Ishikawa (cell line): ENCODE measurements at regions not wholly inside any gene's neighbourhood (a gene's known extent, or its start where the extent isn't known, plus 50 kb on each side); places are given as distances from the start of the nearest gene placed in this dataset.

Experiments
- CEBPB ChIP-seq: IDR thresholded peaks from 2 replicates; pipeline ENCODE4 v1.6.1; 2012
- CREB1 ChIP-seq: IDR thresholded peaks from 2 replicates; pipeline ENCODE4 v1.6.1; 2012; ENCODE audit warnings: low read depth
- EGR1 ChIP-seq: IDR thresholded peaks from 2 replicates; pipeline ENCODE4 v1.6.1; 2012
- EP300 ChIP-seq: IDR thresholded peaks from 2 replicates; pipeline ENCODE4 v1.6.1; 2012; ENCODE audit warnings: borderline replicate concordance
- FOXM1 ChIP-seq: IDR thresholded peaks from 2 replicates; pipeline ENCODE4 v1.6.1; 2012; ENCODE audit warnings: low read depth, borderline replicate concordance
- NFIC ChIP-seq: IDR thresholded peaks from 2 replicates; pipeline ENCODE4 v1.6.1; 2012
- RAD21 ChIP-seq: IDR thresholded peaks from 2 replicates; pipeline ENCODE4 v1.6.1; 2012; ENCODE audit warnings: low read depth
- TAF1 ChIP-seq: IDR thresholded peaks from 2 replicates; pipeline ENCODE4 v1.6.1; 2012; ENCODE audit warnings: low read depth, mild to moderate bottlenecking
- TCF12 ChIP-seq: IDR thresholded peaks from 2 replicates; pipeline ENCODE4 v1.6.1; 2012; ENCODE audit warnings: low read depth
- TEAD4 ChIP-seq: IDR thresholded peaks from 2 replicates; pipeline ENCODE4 v1.6.1; 2012
- YY1 ChIP-seq: IDR thresholded peaks from 2 replicates; pipeline ENCODE4 v1.6.1; 2012; ENCODE audit warnings: low read depth
- ZBTB7A ChIP-seq: IDR thresholded peaks from 2 replicates; pipeline ENCODE4 v1.6.1; 2012; ENCODE audit warnings: low read depth
- TF ChIP-seq, protein P1 (sequence below): IDR thresholded peaks from 2 replicates; pipeline ENCODE4 v1.6.1; 2012; ENCODE audit warnings: low read depth, mild to moderate bottlenecking
- TF ChIP-seq, protein P2 (sequence below): IDR thresholded peaks from 2 replicates; pipeline ENCODE4 v1.6.1; 2012
- TF ChIP-seq, protein P3 (sequence below): IDR thresholded peaks from 2 replicates; pipeline ENCODE4 v1.6.1; 2012

DNA sequence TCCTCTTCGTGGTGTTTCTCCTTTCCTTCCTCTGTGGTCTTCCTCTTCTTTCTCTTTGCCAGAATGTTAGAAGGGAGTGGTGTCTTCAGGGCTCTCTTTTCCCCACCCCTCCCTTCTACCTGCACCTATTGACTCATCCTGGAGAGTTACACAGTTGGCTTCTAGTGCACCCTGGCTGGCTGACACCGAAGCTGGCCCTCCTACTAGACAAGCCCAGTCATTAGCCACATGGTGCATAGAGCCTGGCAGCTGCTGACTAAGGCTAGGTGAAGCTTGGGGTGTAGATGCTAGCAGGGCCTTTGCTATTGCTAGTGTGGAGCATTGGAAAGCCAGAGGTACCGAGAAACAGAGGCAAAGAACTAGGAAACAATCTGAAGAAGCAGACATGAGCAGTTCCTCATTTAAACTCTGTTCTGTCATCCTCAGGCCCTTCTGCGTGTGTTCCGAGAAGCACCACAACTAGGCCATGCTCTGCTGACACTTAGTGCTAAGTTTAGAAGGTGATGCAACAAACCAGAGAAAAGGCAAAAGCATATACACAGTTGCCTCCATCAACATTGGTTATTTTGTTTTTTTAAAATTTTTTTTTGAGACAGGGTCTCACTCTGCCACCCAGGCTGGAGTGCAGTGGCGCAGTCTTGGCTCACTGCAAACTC, 213.9 kb downstream of the BAMBI start:
- no peak for TF ChIP-seq FOXM1
- TF ChIP-seq, protein P1, sequence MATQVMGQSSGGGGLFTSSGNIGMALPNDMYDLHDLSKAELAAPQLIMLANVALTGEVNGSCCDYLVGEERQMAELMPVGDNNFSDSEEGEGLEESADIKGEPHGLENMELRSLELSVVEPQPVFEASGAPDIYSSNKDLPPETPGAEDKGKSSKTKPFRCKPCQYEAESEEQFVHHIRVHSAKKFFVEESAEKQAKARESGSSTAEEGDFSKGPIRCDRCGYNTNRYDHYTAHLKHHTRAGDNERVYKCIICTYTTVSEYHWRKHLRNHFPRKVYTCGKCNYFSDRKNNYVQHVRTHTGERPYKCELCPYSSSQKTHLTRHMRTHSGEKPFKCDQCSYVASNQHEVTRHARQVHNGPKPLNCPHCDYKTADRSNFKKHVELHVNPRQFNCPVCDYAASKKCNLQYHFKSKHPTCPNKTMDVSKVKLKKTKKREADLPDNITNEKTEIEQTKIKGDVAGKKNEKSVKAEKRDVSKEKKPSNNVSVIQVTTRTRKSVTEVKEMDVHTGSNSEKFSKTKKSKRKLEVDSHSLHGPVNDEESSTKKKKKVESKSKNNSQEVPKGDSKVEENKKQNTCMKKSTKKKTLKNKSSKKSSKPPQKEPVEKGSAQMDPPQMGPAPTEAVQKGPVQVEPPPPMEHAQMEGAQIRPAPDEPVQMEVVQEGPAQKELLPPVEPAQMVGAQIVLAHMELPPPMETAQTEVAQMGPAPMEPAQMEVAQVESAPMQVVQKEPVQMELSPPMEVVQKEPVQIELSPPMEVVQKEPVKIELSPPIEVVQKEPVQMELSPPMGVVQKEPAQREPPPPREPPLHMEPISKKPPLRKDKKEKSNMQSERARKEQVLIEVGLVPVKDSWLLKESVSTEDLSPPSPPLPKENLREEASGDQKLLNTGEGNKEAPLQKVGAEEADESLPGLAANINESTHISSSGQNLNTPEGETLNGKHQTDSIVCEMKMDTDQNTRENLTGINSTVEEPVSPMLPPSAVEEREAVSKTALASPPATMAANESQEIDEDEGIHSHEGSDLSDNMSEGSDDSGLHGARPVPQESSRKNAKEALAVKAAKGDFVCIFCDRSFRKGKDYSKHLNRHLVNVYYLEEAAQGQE, result no peak
- TF ChIP-seq CEBPB, result no peak
- no peak for TF ChIP-seq RAD21
- TF ChIP-seq ZBTB7A, result no peak
- TF ChIP-seq TEAD4, result no peak
- no peak for TF ChIP-seq EGR1
- TF ChIP-seq, protein P2, sequence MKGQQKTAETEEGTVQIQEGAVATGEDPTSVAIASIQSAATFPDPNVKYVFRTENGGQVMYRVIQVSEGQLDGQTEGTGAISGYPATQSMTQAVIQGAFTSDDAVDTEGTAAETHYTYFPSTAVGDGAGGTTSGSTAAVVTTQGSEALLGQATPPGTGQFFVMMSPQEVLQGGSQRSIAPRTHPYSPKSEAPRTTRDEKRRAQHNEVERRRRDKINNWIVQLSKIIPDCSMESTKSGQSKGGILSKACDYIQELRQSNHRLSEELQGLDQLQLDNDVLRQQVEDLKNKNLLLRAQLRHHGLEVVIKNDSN, result no peak
- TF ChIP-seq, protein P3, sequence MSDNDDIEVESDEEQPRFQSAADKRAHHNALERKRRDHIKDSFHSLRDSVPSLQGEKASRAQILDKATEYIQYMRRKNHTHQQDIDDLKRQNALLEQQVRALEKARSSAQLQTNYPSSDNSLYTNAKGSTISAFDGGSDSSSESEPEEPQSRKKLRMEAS, result no peak
- TF ChIP-seq TCF12, result no peak
- no peak for TF ChIP-seq YY1
- no peak for TF ChIP-seq CREB1
- no peak for TF ChIP-seq NFIC
- TF ChIP-seq EP300, result no peak
- no peak for TF ChIP-seq TAF1

DNA sequence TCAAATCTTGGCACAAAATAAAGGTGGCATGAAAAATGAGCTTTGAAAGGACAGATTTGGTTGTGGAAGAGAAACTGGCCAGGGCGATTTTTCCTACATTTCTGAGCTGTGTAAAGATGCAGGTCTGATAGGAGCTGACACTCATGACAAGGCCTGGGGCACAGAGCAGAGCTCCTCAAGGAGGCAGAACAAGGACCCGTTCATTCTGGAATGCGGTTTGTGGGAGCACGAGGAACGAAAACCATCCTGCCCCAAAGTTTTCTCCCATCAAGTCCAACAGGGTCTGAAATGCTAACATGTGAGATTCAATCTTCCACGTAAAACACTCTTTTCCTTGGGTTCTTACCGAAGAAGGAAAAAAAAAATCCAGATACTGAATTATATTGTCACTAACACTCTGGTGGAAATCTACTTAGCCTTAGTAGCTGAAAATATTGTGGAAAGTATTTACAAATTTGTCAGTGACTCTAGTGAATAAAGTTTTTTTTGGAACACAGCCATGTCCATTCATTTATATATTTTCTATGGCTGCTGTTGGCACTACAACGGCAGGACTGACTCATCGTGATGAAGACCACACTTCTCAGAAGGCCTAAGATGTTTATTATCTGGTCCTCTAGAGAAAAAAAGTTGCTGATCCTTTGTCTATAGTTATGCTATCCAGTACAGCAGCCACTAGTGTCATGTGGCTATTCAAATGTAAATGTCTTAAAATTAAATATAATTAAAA, 215.7 kb downstream of the BAMBI start:
- TF ChIP-seq TEAD4, result no peak
- no peak for TF ChIP-seq CEBPB
- TF ChIP-seq, protein P3, result no peak
- TF ChIP-seq TCF12, result no peak

DNA sequence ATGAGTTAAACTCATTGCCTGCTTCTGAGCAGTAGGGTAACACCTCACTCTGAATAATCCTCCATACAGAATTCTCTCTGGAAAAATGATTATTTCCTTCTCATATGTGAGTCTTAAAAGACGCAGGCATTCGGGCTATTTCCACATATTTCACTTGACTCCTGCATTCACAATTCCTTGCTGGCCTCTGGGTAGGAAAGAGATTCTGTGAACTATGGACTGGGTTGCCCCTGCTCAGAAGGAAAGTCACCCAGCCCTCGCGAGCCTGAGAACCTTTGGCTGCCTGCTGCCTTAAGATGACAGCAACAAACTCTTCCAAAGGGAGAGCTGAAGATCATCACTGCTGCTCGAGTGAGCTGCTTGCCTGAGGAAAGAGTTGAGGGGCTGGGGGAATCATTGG, 216.8 kb downstream of the BAMBI start:
- TF ChIP-seq ZBTB7A (no peak), TCF12 (no peak), EGR1 (no peak), CEBPB (no peak), TAF1 (no peak)

DNA sequence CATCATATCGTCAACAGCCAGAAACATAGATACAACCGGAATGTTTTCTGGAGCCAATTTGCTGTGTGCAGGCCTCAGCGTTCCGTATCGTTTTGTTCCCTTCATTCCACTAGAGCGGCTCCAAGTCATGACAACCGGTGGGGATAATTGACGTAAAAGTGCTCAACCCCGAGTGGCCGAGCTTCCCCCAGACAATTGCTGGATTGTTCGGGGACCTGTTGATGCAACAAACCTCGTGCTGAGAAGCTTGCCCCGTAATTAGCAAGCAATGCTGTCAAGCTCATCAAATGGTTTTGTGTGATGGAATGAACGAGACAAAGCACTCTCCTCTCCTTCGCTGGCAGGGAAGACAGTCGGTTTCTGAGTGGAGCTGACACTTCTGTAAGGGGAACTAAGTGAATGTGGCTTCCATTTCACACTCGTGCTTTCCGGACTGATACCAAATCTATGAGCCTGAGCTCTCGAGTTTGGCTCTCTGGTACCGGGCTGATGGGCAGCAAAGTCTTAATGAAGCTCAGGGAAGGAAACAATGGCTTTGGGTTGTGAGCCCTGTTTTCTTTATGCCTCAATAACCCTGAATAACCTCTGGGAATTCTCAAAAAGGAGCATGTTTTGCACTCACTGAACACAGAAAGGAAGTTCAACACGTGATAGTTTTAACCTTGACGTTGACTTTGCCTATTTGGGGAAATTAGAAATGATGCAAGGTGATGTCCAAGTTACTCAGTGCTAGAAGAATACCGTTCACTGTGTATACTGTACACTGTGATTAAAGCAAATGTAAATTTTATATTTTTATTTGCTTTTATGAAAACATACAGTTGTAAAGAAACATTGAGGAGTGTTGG, 220.5 kb downstream of the BAMBI start:
- TF ChIP-seq ZBTB7A, result no peak
- TF ChIP-seq, protein P1, result no peak
- TF ChIP-seq CEBPB, result no peak
- no peak for TF ChIP-seq TAF1
- no peak for TF ChIP-seq CREB1
- TF ChIP-seq FOXM1, result no peak
- TF ChIP-seq RAD21, result no peak
- no peak for TF ChIP-seq YY1
- TF ChIP-seq, protein P3, result no peak

DNA sequence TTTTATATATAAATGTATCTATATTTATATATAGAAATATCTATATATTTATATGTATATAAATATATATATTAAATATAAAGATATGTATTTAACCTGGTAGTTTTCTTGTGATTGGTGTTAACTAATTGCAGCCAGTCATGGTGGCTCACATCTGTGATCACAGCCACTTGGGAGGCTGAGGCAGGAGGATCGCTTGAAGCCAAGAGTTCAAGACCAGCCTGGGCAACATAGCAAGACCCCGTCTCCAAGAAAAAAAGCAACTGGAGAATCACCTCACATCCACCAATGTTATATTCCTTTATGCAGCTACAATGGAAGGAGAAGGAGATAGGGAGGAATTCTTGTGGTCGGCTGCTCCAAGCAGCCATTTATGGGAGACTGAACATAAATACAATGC, 224.9 kb downstream of the BAMBI start:
- TF ChIP-seq, protein P1, result no peak
- TF ChIP-seq TCF12, result no peak
- TF ChIP-seq, protein P2, result no peak
- no peak for TF ChIP-seq NFIC
- no peak for TF ChIP-seq TAF1
- no peak for TF ChIP-seq CEBPB
- TF ChIP-seq RAD21, result no peak
- no peak for TF ChIP-seq EP300
- TF ChIP-seq ZBTB7A, result no peak
- TF ChIP-seq TEAD4, result no peak
- no peak for TF ChIP-seq EGR1
- TF ChIP-seq, protein P3, result no peak
